ENCODE measurements at regions not wholly inside any gene's neighbourhood (a gene's known extent, or its start where the extent isn't known, plus 50 kb on each side); places are given as distances from the start of the nearest gene placed in this dataset.

GRCh38 chr7:69257592-69257991 is 340.7 kb upstream of the AUTS2 start:
- TF ChIP-seq Cebpa-rat (IDR thresholded peaks at IDR 0.05) = no peak
- peak overlapping the region; percentile 53 to 87 (median 72); a peak in 21 of 22 replicates for H3K4me2 ChIP-seq
- H3K4me3 ChIP-seq = no peak overlapping the region
- peak overlapping the region in 7 of 11 experiments; percentile 46 to 73 (median 71); a peak in 8 of 22 replicates for H3K9ac ChIP-seq
- H3K9me3 ChIP-seq (replicated peaks in 1 of 11) = peaks cover 0 to 9% (median 0%) of the 10 kb centered on the region in 11 experiments; a peak in 5 of 22 replicates
- H3K4me1 ChIP-seq = peaks cover 22 to 94% (median 66%) of the 10 kb centered on the region in 10 experiments
- H3K27ac ChIP-seq = peak overlapping the region; percentile 73 to 90 (median 84); a peak in 21 of 22 replicates
- H3K27me3 ChIP-seq = no peaks in the 10 kb centered on the region
- no peaks in the 10 kb centered on the region for H4K20me1 ChIP-seq
- H3K36me3 ChIP-seq = no peaks in the 10 kb centered on the region

GRCh38 chr7:69259445-69259844 is 338.8 kb upstream of the AUTS2 start:
- H3K4me3 ChIP-seq = no peak overlapping the region
- H3K27me3 ChIP-seq = no peaks in the 10 kb centered on the region
- H3K4me1 ChIP-seq = peaks cover 22 to 82% (median 66%) of the 10 kb centered on the region in 10 experiments
- H3K27ac ChIP-seq = peak overlapping the region in 5 of 11 experiments; percentile 10 to 88 (median 62); a peak in 4 of 22 replicates
- no peaks in the 10 kb centered on the region for H4K20me1 ChIP-seq
- no peak overlapping the region for H3K9ac ChIP-seq
- TF ChIP-seq Cebpa-rat (IDR thresholded peaks at IDR 0.05) = no peak
- H3K36me3 ChIP-seq = no peaks in the 10 kb centered on the region
- H3K9me3 ChIP-seq (replicated peaks in 1 of 11) = peaks cover 0 to 9% (median 0%) of the 10 kb centered on the region in 11 experiments; a peak in 5 of 22 replicates
- H3K4me2 ChIP-seq = peak overlapping the region in 3 of 11 experiments; percentile 82 to 87 (median 86); a peak in 5 of 22 replicates

- no peak overlapping the region for H3K9ac ChIP-seq
- H4K20me1 ChIP-seq = no peaks in the 10 kb centered on the region
- H3K4me1 ChIP-seq = peaks cover 22 to 76% (median 62%) of the 10 kb centered on the region in 10 experiments
- no peak for TF ChIP-seq Cebpa-rat (IDR thresholded peaks at IDR 0.05)
- no peaks in the 10 kb centered on the region for H3K27me3 ChIP-seq
- H3K36me3 ChIP-seq = no peaks in the 10 kb centered on the region
- peak overlapping the region in 5 of 11 experiments; percentile 49 to 88 (median 62); a peak in 9 of 22 replicates for H3K27ac ChIP-seq
- H3K9me3 ChIP-seq (replicated peaks in 1 of 11) = peaks cover 0 to 9% (median 0%) of the 10 kb centered on the region in 11 experiments; a peak in 5 of 22 replicates
- no peak overlapping the region for H3K4me3 ChIP-seq
- H3K4me2 ChIP-seq = peak overlapping the region in 5 of 11 experiments; percentile 53 to 87 (median 71); a peak in 8 of 22 replicates
Measured at GRCh38 chr7:69260023-69260422, 338.3 kb upstream of the AUTS2 start.

- no peak overlapping the region for H3K27ac ChIP-seq
- H3K4me3 ChIP-seq = no peak overlapping the region
- no peaks in the 10 kb centered on the region for H4K20me1 ChIP-seq
- no peak overlapping the region for H3K4me2 ChIP-seq
- H3K27me3 ChIP-seq = no peaks in the 10 kb centered on the region
- H3K36me3 ChIP-seq = no peaks in the 10 kb centered on the region
- TF ChIP-seq Cebpa-rat (IDR thresholded peaks at IDR 0.05) = no peak
- peaks cover 0 to 10% (median 0%) of the 10 kb centered on the region in 11 experiments; a peak in 4 of 22 replicates for H3K9me3 ChIP-seq (replicated peaks in 1 of 11)
- H3K9ac ChIP-seq = no peak overlapping the region
- H3K4me1 ChIP-seq = peaks cover 0 to 41% (median 26%) of the 10 kb centered on the region in 10 experiments; a peak in 16 of 20 replicates
Measured at GRCh38 chr7:69263550-69263949, 334.7 kb upstream of the AUTS2 start.

- H3K4me2 ChIP-seq = no peak overlapping the region
- no peaks in the 10 kb centered on the region for H3K36me3 ChIP-seq
- peaks cover 0 to 23% (median 12%) of the 10 kb centered on the region in 11 experiments; a peak in 19 of 22 replicates for H3K9me3 ChIP-seq (replicated peaks in 1 of 11)
Measured at GRCh38 chr7:69269806-69270205, 328.5 kb upstream of the AUTS2 start.

DNA sequence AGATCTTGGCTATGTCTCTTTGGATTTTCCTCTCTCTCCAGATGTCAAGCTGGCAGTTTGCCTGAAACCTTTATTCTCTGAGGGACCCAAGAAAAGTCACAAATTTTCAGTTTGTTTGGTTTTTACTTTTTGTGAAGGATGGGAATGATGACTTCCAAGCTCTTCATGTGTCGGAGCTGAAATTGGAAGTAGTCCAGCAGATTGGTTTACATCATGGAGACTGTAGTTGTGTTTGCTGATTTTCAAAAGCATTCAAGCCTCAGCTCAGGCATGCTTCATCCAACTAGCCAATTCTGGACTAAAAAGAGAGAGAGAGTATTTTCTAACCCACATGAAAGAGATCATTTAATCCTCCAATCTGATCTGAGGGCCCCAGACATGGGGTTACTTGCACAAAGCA is 326.2 kb upstream of the AUTS2 start:
- no peak overlapping the region for H3K4me3 ChIP-seq
- no peaks in the 10 kb centered on the region for H3K36me3 ChIP-seq
- H3K27me3 ChIP-seq = no peaks in the 10 kb centered on the region
- H3K9me3 ChIP-seq (replicated peaks in 1 of 11) = peaks cover 0 to 23% (median 13%) of the 10 kb centered on the region in 11 experiments; a peak in 19 of 22 replicates
- H3K9ac ChIP-seq = no peak overlapping the region
- H3K4me1 ChIP-seq = peaks cover 0 to 11% (median 7%) of the 10 kb centered on the region in 10 experiments; a peak in 7 of 20 replicates
- peak overlapping the region in 6 of 11 experiments; percentile 12 to 50 (median 16); a peak in 9 of 22 replicates for H3K4me2 ChIP-seq
- no peak overlapping the region for H3K27ac ChIP-seq
- no peak for TF ChIP-seq Cebpa-rat (IDR thresholded peaks at IDR 0.05)
- H4K20me1 ChIP-seq = no peaks in the 10 kb centered on the region

More at GRCh38 chr7:69269806-69270205, 328.5 kb upstream of the AUTS2 start:
- Histone ChIP-seq H3K4me1 (peaks cover 0 to 11% (median 7%) of the 10 kb centered on the region in 10 experiments; a peak in 7 of 20 replicates), H3K27ac (no peak overlapping the region), H3K27me3 (no peaks in the 10 kb centered on the region), H3K9ac (no peak overlapping the region), H4K20me1 (no peaks in the 10 kb centered on the region), H3K4me3 (no peak overlapping the region)
- no peak for TF ChIP-seq Cebpa-rat (IDR thresholded peaks at IDR 0.05)

DNA sequence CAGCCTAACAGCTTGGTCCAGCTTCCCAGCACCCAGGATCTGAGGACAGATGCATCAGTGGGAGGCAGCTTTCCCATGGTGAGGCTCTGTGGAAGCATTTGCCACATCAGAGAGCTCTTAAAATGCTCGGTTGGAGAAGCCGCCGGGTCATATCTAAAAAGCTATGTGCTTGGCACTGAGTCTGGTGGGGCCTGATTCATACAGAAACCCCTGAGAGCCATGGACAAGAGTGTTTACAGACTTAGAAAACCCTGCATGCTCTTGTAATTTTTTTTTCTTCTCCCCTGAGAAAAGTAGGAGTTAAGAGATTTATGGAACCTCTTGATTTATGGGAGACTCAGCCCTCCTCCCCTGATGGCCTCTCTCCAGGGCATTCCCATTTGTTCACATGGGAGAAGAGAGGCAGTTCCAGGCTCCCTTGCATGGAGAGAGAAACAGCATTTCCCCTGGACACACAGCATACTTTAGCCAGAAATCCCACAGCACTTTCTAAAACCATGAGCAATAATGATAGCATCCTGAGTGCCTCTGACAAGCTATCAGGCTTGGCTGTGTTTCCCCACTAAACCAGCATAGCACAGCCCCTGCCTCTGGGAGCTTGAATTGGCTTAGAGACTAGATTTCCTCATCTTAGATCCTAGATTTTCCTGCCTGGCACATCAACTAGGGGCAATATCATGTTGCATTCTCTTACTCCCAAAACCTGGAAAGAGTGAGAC is 322.1 kb upstream of the AUTS2 start:
- Histone ChIP-seq H4K20me1 (no peaks in the 10 kb centered on the region), H3K4me1 (peaks cover 2 to 12% (median 8%) of the 10 kb centered on the region in 10 experiments; a peak in 11 of 20 replicates), H3K4me2 (no peak overlapping the region), H3K4me3 (no peak overlapping the region), H3K9ac (no peak overlapping the region), H3K27ac (no peak overlapping the region), H3K27me3 (no peaks in the 10 kb centered on the region), H3K36me3 (no peaks in the 10 kb centered on the region), H3K9me3 (replicated peaks in 1 of 11) (peaks cover 7 to 33% (median 19%) of the 10 kb centered on the region in 11 experiments)
- no peak for TF ChIP-seq Cebpa-rat (IDR thresholded peaks at IDR 0.05)

DNA sequence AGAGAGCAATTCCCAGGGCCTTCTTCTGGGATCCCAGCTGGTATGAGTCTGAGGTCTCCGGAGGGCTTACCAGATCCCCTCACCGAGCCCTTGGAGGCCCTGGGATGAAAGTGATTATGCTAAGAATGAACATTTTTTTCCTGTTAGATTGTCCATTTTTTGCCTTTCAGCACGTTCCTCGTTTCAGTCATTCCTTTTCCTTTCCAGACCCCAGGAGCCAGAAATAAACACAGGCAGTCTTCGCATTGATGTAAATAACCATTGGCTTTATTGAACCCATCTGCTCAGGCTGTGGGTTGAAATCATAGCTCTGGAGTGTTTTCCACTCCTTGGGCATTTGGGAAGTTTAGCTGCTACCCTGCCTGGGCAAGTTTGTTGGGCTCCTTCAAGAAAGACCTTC is 320.9 kb upstream of the AUTS2 start:
- Histone ChIP-seq H3K4me3 (no peak overlapping the region), H3K36me3 (no peaks in the 10 kb centered on the region), H3K4me2 (no peak overlapping the region), H4K20me1 (no peaks in the 10 kb centered on the region), H3K9ac (no peak overlapping the region), H3K9me3 (replicated peaks in 1 of 11) (peaks cover 19 to 45% (median 30%) of the 10 kb centered on the region in 11 experiments), H3K27ac (no peak overlapping the region), H3K27me3 (no peaks in the 10 kb centered on the region), H3K4me1 (peaks cover 0 to 12% (median 2%) of the 10 kb centered on the region in 10 experiments; a peak in 8 of 20 replicates)
- no peak for TF ChIP-seq Cebpa-rat (IDR thresholded peaks at IDR 0.05)

- H3K27ac ChIP-seq = no peak overlapping the region
- H3K4me2 ChIP-seq = peak overlapping the region in 10 of 11 experiments; percentile 11 to 56 (median 42); a peak in 13 of 22 replicates
- H3K36me3 ChIP-seq = no peaks in the 10 kb centered on the region
- H3K4me3 ChIP-seq = no peak overlapping the region
- H3K27me3 ChIP-seq = no peaks in the 10 kb centered on the region
- peaks cover 14 to 29% (median 16%) of the 10 kb centered on the region in 10 experiments for H3K4me1 ChIP-seq
- no peaks in the 10 kb centered on the region for H4K20me1 ChIP-seq
- H3K9ac ChIP-seq = no peak overlapping the region
- peaks cover 32 to 66% (median 52%) of the 10 kb centered on the region in 11 experiments for H3K9me3 ChIP-seq (replicated peaks in 1 of 11)
- TF ChIP-seq Cebpa-rat (IDR thresholded peaks at IDR 0.05) = no peak
Measured at GRCh38 chr7:69282946-69283345, 315.3 kb upstream of the AUTS2 start.

Data from BLaER1 treated with 17β-estradiol and CSF1 and Interleukin-3, amounts not matched to agents 10 nM and 100 nM (cell line).